ENCODE measurements at regions not wholly inside any gene's neighbourhood (a gene's known extent, or its start where the extent isn't known, plus 50 kb on each side); places are given as distances from the start of the nearest gene placed in this dataset.

- peak; percentile 63 for DNase-seq (ENCODE audit: extremely low read depth, low read depth)
- H3K4me3 ChIP-seq (replicated peaks; ENCODE audit: low read depth, low read length) = no peak overlapping the region
Measured at GRCh38 chr11:88402192-88402715, 64.7 kb upstream of the CTSC start.

GRCh38 chr11:88398791-88399570, 61.4 kb upstream of the CTSC start:
- no peak for TF ChIP-seq CTCF (IDR thresholded peaks at IDR 0.05; ENCODE audit: low read depth, low read length, missing control alignments)
- no peak overlapping the region for H3K4me3 ChIP-seq (replicated peaks; ENCODE audit: low read depth, low read length)
- no peak for DNase-seq (ENCODE audit: extremely low read depth, low read depth)

More at GRCh38 chr11:88402192-88402715, 64.7 kb upstream of the CTSC start:
- no peak for TF ChIP-seq CTCF (IDR thresholded peaks at IDR 0.05; ENCODE audit: low read depth, low read length, missing control alignments)

- DNase-seq (ENCODE audit: extremely low read depth, low read depth) = peak; percentile 38
- no peak for TF ChIP-seq CTCF (IDR thresholded peaks at IDR 0.05; ENCODE audit: low read depth, low read length, missing control alignments)
- no peak overlapping the region for H3K4me3 ChIP-seq (replicated peaks; ENCODE audit: low read depth, low read length)
Measured at GRCh38 chr11:88398372-88398771, 60.8 kb upstream of the CTSC start.

- DNase-seq (ENCODE audit: extremely low read depth, low read depth) = no peak
- no peak for TF ChIP-seq CTCF (IDR thresholded peaks at IDR 0.05; ENCODE audit: low read depth, low read length, missing control alignments)
Measured at GRCh38 chr11:88390254-88390653, 52.7 kb upstream of the CTSC start.

GRCh38 chr11:88387957-88388356, 50.4 kb upstream of the CTSC start:
- TF ChIP-seq CTCF (IDR thresholded peaks at IDR 0.05; ENCODE audit: low read depth, low read length, missing control alignments) = no peak
- H3K4me3 ChIP-seq (replicated peaks; ENCODE audit: low read depth, low read length) = no peak overlapping the region
- DNase-seq (ENCODE audit: extremely low read depth, low read depth) = no peak

More at GRCh38 chr11:88390254-88390653, 52.7 kb upstream of the CTSC start:
- no peak overlapping the region for H3K4me3 ChIP-seq (replicated peaks; ENCODE audit: low read depth, low read length)
